Neutrophil (primary cell): ENCODE measurements at regions not wholly inside any gene's neighbourhood (a gene's known extent, or its start where the extent isn't known, plus 50 kb on each side); places are given as distances from the start of the nearest gene placed in this dataset.

Experiments
- H3K27ac ChIP-seq: fragments of 200-600 bp; sonication (generic); 2 replicates; pipeline ENCODE4 v1.5.1; 2016; ENCODE audit warnings: mild to moderate bottlenecking, moderate library complexity
- H3K27me3 ChIP-seq: fragments of 200-600 bp; sonication (generic); 2 replicates; pipeline ENCODE4 v1.6.0; 2016; ENCODE audit warnings: mild to moderate bottlenecking
- H3K36me3 ChIP-seq: fragments of 200-600 bp; sonication (generic); 2 replicates; pipeline ENCODE4 v1.5.1; 2017
- H3K4me1 ChIP-seq, 2 experiments: fragments of 200-600 bp in 1 of 2; sonication (generic) in 1 of 2; 1 replicate in 1 of 2; 2 replicates in 1 of 2; pipeline versions ENCODE4 v1.5.1 to v1.6.1; 2013 to 2016; ENCODE audit warnings: low read depth in 1 of 2, low read length in 1 of 2, mild to moderate bottlenecking in 1 of 2, moderate library complexity in 1 of 2; ENCODE audit not compliant: control insufficient read depth in 1 of 2, insufficient read depth in 1 of 2
- H3K4me3 ChIP-seq, 2 experiments: fragments of 200-600 bp in 1 of 2; sonication (generic) in 1 of 2; 1 replicate in 1 of 2; 2 replicates in 1 of 2; pipeline ENCODE4 v1.5.1; 2013 to 2016; ENCODE audit warnings: low read depth in 1 of 2, low read length in 1 of 2, mild to moderate bottlenecking in 1 of 2, moderate library complexity in 1 of 2
- H3K9me3 ChIP-seq: fragments of 200-600 bp; sonication (generic); 2 replicates; pipeline ENCODE4 v1.5.1; 2016
- CTCF ChIP-seq: fragments of 200-600 bp; sonication (generic); IDR thresholded peaks from 2 replicates; pipeline ENCODE4 v1.5.1; 2016; ENCODE audit warnings: antibody characterized with exemption

- TF ChIP-seq CTCF, result no peak
- no peak overlapping the region for H3K4me3 ChIP-seq
- H3K4me1 ChIP-seq, result no peaks in the 10 kb centered on the region
- no peaks in the 10 kb centered on the region for H3K36me3 ChIP-seq
- H3K27me3 ChIP-seq, result no peaks in the 10 kb centered on the region
- no peak overlapping the region for H3K27ac ChIP-seq
- no peaks in the 10 kb centered on the region for H3K9me3 ChIP-seq
Measured at GRCh38 chr3:8301977-8302735, 199.5 kb upstream of the LMCD1 start.

- Histone ChIP-seq H3K9me3 (no peaks in the 10 kb centered on the region), H3K4me3 (no peak overlapping the region), H3K36me3 (no peaks in the 10 kb centered on the region), H3K27ac (no peak overlapping the region), H3K4me1 (no peaks in the 10 kb centered on the region), H3K27me3 (no peaks in the 10 kb centered on the region)
- no peak for TF ChIP-seq CTCF
Measured at GRCh38 chr3:8303466-8303865, 198.2 kb upstream of the LMCD1 start.

- Histone ChIP-seq H3K36me3 (no peaks in the 10 kb centered on the region), H3K27ac (no peak overlapping the region)
Measured at GRCh38 chr3:8305371-8305770, 196.3 kb upstream of the LMCD1 start.

GRCh38 chr3:8307545-8308110 lies 194.0 kb upstream of the LMCD1 start:
- Histone ChIP-seq H3K27me3 (no peaks in the 10 kb centered on the region), H3K36me3 (no peaks in the 10 kb centered on the region), H3K9me3 (no peaks in the 10 kb centered on the region), H3K4me3 (no peak overlapping the region), H3K27ac (no peak overlapping the region), H3K4me1 (no peaks in the 10 kb centered on the region)
- no peak for TF ChIP-seq CTCF

More at GRCh38 chr3:8305371-8305770, 196.3 kb upstream of the LMCD1 start:
- Histone ChIP-seq H3K4me1 (no peaks in the 10 kb centered on the region), H3K4me3 (no peak overlapping the region), H3K9me3 (no peaks in the 10 kb centered on the region), H3K27me3 (no peaks in the 10 kb centered on the region)
- no peak for TF ChIP-seq CTCF

- no peak overlapping the region for H3K27ac ChIP-seq
- H3K36me3 ChIP-seq, result no peaks in the 10 kb centered on the region
- H3K27me3 ChIP-seq, result no peaks in the 10 kb centered on the region
- no peak for TF ChIP-seq CTCF
- no peaks in the 10 kb centered on the region for H3K4me1 ChIP-seq
- H3K4me3 ChIP-seq, result no peak overlapping the region
- H3K9me3 ChIP-seq, result no peaks in the 10 kb centered on the region
Measured at GRCh38 chr3:8311321-8311720, 190.3 kb upstream of the LMCD1 start.
